ENCODE measurements at regions not wholly inside any gene's neighbourhood (a gene's known extent, or its start where the extent isn't known, plus 50 kb on each side); places are given as distances from the start of the nearest gene placed in this dataset.
A peak's percentile ranks its signal among the peaks of the same experiment; 100 is the strongest.
"Not testable (repeated sequence)": the region's sequence is repeated elsewhere in the genome, so short reads cannot be mapped to it uniquely, and the experiment has no call there.

- Histone ChIP-seq H3K36me3 (no peaks in the 10 kb centered on the region), H3K27me3 (no peaks in the 10 kb centered on the region), H3K4me1 (no peaks in the 10 kb centered on the region), H3K27ac (no peak overlapping the region), H3K4me3 (no peak overlapping the region), H3K9me3 (no peaks in the 10 kb centered on the region)
- TF ChIP-seq, protein P1, sequence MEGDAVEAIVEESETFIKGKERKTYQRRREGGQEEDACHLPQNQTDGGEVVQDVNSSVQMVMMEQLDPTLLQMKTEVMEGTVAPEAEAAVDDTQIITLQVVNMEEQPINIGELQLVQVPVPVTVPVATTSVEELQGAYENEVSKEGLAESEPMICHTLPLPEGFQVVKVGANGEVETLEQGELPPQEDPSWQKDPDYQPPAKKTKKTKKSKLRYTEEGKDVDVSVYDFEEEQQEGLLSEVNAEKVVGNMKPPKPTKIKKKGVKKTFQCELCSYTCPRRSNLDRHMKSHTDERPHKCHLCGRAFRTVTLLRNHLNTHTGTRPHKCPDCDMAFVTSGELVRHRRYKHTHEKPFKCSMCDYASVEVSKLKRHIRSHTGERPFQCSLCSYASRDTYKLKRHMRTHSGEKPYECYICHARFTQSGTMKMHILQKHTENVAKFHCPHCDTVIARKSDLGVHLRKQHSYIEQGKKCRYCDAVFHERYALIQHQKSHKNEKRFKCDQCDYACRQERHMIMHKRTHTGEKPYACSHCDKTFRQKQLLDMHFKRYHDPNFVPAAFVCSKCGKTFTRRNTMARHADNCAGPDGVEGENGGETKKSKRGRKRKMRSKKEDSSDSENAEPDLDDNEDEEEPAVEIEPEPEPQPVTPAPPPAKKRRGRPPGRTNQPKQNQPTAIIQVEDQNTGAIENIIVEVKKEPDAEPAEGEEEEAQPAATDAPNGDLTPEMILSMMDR (IDR thresholded peaks at IDR 0.05) = no peak
- intact Hi-C loops (cut with DNase I) = no loop called here
- no peak for DNase-seq (ENCODE audit: low spot score in 2 of 2)
These were observed 121.5 kb upstream of the HCRTR2 start for GRCh38 chr6:55052846-55053245.

DNA sequence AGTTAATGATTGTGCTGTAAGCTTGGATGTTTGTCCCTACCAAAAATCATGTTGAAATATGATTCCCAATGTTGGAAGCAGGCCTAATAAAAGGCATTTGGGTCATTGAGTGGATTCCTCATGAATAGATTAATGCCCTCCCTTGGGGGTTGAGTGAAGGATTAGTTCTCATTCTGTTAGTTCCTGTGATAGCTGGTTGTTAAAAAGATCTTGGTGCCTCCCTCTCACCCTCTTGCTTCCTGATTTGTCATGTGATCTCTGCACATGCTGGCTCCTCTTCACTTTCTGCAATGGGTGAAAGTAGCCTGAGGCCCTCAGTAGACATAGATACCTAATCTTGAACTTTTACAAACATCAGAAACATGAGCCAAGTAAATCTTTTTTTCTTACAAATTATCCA, 115.6 kb upstream of the HCRTR2 start:
- no peak overlapping the region for H3K27ac ChIP-seq
- no peaks in the 10 kb centered on the region for H3K36me3 ChIP-seq
- no peak overlapping the region for H3K4me3 ChIP-seq
- H3K4me1 ChIP-seq = no peaks in the 10 kb centered on the region
- peaks cover 0 to 11% of the 10 kb centered on the region in 2 donors for H3K9me3 ChIP-seq
- DNase-seq (ENCODE audit: low spot score in 2 of 2) = no peak
- no peaks in the 10 kb centered on the region for H3K27me3 ChIP-seq
- TF ChIP-seq, protein P1 (IDR thresholded peaks at IDR 0.05) = no peak
- intact Hi-C loops (cut with DNase I) = no loop called here

DNA sequence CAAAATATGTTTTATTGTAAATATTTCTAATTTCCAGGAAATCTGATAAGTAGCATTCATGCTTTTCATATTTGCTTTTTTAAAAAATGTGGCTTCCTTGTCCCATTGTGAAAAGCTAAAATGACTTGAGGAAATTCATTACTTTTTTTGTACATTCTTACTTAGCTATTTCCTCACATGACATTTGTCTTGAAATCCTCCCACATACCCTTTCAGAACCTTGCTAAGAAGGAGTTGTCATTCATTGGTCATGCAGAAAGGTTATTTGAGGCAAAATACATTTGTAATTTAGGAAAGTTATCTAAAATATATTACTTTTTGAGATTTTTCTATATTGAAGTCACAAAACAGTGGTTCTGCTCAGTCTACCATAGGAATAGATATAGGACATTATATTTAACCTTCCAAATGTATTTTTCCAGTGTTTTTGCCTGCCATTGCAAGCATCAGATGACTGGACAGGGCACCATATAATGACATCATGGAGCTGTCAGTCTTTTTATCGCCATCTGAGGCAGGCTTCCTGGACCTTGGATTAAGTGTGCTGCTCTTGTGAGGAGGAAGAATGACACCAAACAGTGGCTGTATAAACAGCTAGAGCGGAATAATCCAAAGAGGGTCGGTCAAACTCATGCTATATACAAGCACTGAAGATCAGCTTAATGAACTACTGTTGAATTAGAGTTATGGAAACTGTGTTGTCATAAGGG, 109.4 kb upstream of the HCRTR2 start:
- Histone ChIP-seq H3K27ac (no peak overlapping the region), H3K9me3 (peaks cover 0 to 7% of the 10 kb centered on the region in 2 donors), H3K27me3 (no peaks in the 10 kb centered on the region), H3K4me3 (no peak overlapping the region), H3K36me3 (no peaks in the 10 kb centered on the region), H3K4me1 (no peaks in the 10 kb centered on the region)
- DNase-seq (ENCODE audit: low spot score in 2 of 2) = no peak
- TF ChIP-seq, protein P1 (IDR thresholded peaks at IDR 0.05) = no peak
- intact Hi-C loops (cut with DNase I) = loop anchor here (5.0 kb wide), 1 partner anchor 1078 kb away; no protein-coding TSS in a partner anchor

- DNase-seq (ENCODE audit: low spot score in 2 of 2) = no peak
These were observed 105.1 kb upstream of the HCRTR2 start for GRCh38 chr6:55069132-55069781.

DNA sequence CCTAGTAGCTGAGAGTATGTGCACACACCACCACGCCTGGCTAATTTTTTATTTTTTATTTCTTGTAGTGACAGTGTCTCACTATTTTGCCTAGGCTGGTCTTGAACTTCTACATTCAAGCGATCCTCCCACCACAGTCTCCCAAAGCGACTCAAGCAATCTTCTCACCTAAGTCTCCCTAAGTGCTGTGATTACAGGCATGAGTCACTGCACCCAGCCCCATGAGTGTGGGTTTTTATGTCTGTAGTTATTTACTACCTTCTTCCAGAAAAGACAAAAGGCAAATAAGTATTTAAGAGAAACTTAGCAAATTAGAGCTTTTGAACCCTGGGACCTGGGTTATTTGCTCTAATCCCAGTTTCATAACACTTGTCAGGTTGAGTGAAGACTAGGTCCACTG, 92.3 kb upstream of the HCRTR2 start:
- TF ChIP-seq, protein P1 (IDR thresholded peaks at IDR 0.05) = no peak
- intact Hi-C loops (cut with DNase I) = no loop called here
- no peaks in the 10 kb centered on the region for H3K4me1 ChIP-seq
- no peaks in the 10 kb centered on the region for H3K27me3 ChIP-seq
- DNase-seq (ENCODE audit: low spot score in 2 of 2) = no peak
- H3K36me3 ChIP-seq = no peaks in the 10 kb centered on the region
- H3K9me3 ChIP-seq = no peaks in the 10 kb centered on the region
- H3K4me3 ChIP-seq = no peak overlapping the region
- H3K27ac ChIP-seq = no peak overlapping the region

More at GRCh38 chr6:55069132-55069781, 105.1 kb upstream of the HCRTR2 start:
- Histone ChIP-seq H3K4me1 (no peaks in the 10 kb centered on the region), H3K27ac (no peak overlapping the region), H3K9me3 (no peaks in the 10 kb centered on the region), H3K36me3 (no peaks in the 10 kb centered on the region), H3K4me3 (no peak overlapping the region), H3K27me3 (no peaks in the 10 kb centered on the region)
- intact Hi-C loops (cut with DNase I) = loop anchor here (5.0 kb wide), 1 partner anchor 1082 kb away; no protein-coding TSS in a partner anchor
- TF ChIP-seq, protein P1 (IDR thresholded peaks at IDR 0.05) = peak; percentile 22 to 35 (median 24)

GRCh38 chr6:55088011-55088410, 86.3 kb upstream of the HCRTR2 start:
- H3K36me3 ChIP-seq; H3K4me3 ChIP-seq; H3K27me3 ChIP-seq; H3K9me3 ChIP-seq; H3K27ac ChIP-seq; intact Hi-C loops (cut with DNase I); DNase-seq (ENCODE audit: low spot score in 2 of 2); H3K4me1 ChIP-seq: not testable (repeated sequence)

All from ascending aorta (tissue), 2 donors.